GM12878 (cell line): ENCODE measurements at regions not wholly inside any gene's neighbourhood (a gene's known extent, or its start where the extent isn't known, plus 50 kb on each side); places are given as distances from the start of the nearest gene placed in this dataset.

Source experiments
- ATAC-seq: fragments of 200-7000 bp; cut with Tn5 transposase; 3 replicates; pipeline ENCODE4 v1.9.1; 2020; ENCODE audit warnings: mild to moderate bottlenecking, moderate library complexity
- BruUV-seq: library from RNA; stranded (reverse); fragments of 400-500 nt; replicated peaks from 2 replicates; lab custom pipeline; 2021; lab: Mats Ljungman, UMichigan
- CTCF ChIA-PET: fragments of 300-600 bp; sonication (Branson Sonifier 250); formaldehyde crosslinking; extraction: SDS; loops from one replicate; lab custom pipeline; 2021; ENCODE audit warnings: inconsistent platforms; lab: Yijun Ruan, JAX
- POLR2A ChIA-PET: fragments of 350-600 bp; formaldehyde crosslinking; extraction: SDS; loops from one replicate; lab custom pipeline; 2021; ENCODE audit warnings: inconsistent platforms; lab: Charles Lee
- RAD21 ChIA-PET: fragments of 300-600 bp; sonication (Branson Sonifier 250); formaldehyde crosslinking; loops from one replicate; lab custom pipeline; 2023; ENCODE audit warnings: antibody characterized with exemption; ENCODE audit not compliant: unreplicated experiment; lab: Charles Lee
- SMC1A ChIA-PET: fragments of 300-600 bp; sonication (Branson Sonifier 250); formaldehyde crosslinking; loops from one replicate; lab custom pipeline; 2023; ENCODE audit not compliant: unreplicated experiment, uncharacterized antibody; lab: Charles Lee
- DNase-seq: peaks from one replicate; pipeline ENCODE4 v3.0.0-alpha.2; 2011; ENCODE audit warnings: low read depth, low spot score
- FAIRE-seq: peaks from 3 replicates; lab custom pipeline; 2011; peaks lifted over from hg19 to GRCh38; lab: Jason Lieb, UNC
- H2AFZ ChIP-seq: 2 replicates; pipeline ENCODE4 v1.6.0; 2011; ENCODE audit warnings: low read depth, low read length, control low read depth; ENCODE audit not compliant: control insufficient read depth
- H3K27ac ChIP-seq: 2 replicates; pipeline ENCODE4 v1.5.1; 2011; ENCODE audit warnings: control low read depth; ENCODE audit not compliant: control insufficient read depth, insufficient read depth
- H3K27me3 ChIP-seq, 2 experiments: replicated peaks in 1 of 2; 2 replicates each; pipeline versions ENCODE4 v1.6.0 to v1.6.1; 2011; ENCODE audit warnings: low read length in 1 of 2; ENCODE audit not compliant: control insufficient read depth in 2 of 2, insufficient read depth in 2 of 2
- H3K36me3 ChIP-seq, 2 experiments: 2 replicates each; pipeline ENCODE4 v1.5.1; 2011; ENCODE audit warnings: low read length in 1 of 2; ENCODE audit not compliant: control insufficient read depth in 2 of 2, insufficient read depth in 2 of 2
- H3K4me1 ChIP-seq: 2 replicates; pipeline ENCODE4 v1.6.1; 2011; ENCODE audit warnings: mild to moderate bottlenecking, low read length, moderate library complexity, mixed read lengths; ENCODE audit not compliant: control insufficient read depth, insufficient read depth
- H3K4me2 ChIP-seq: 2 replicates; pipeline ENCODE4 v1.6.0; 2011; ENCODE audit warnings: control low read depth; ENCODE audit not compliant: control insufficient read depth, insufficient read depth
- H3K4me3 ChIP-seq: fragments of 200-600 bp; sonication (generic); 2 replicates; pipeline ENCODE4 v1.5.1; 2016
- H3K79me2 ChIP-seq: 2 replicates; pipeline ENCODE4 v1.6.0; 2011; ENCODE audit warnings: low read length; ENCODE audit not compliant: control insufficient read depth, insufficient read depth
- H3K9ac ChIP-seq: 2 replicates; pipeline ENCODE4 v1.8.0; 2011; ENCODE audit warnings: low read length, control low read depth, mixed read lengths; ENCODE audit not compliant: control insufficient read depth, insufficient read depth
- H3K9me3 ChIP-seq: replicated peaks from 3 replicates; pipeline ENCODE4 v1.5.1; 2011; ENCODE audit warnings: mild to moderate bottlenecking, low read length; ENCODE audit not compliant: control insufficient read depth, insufficient read depth
- H4K20me1 ChIP-seq: 2 replicates; pipeline ENCODE4 v1.6.0; 2011; ENCODE audit not compliant: control insufficient read depth, insufficient read depth
- EGR1 ChIP-seq, 2 experiments: IDR thresholded peaks; 1 replicate in 1 of 2; 2 replicates in 1 of 2; pipeline ENCODE4 v1.6.1; 2011 to 2012; ENCODE audit warnings: low read depth in 2 of 2, low read length in 2 of 2, borderline replicate concordance in 1 of 2, mild to moderate bottlenecking in 1 of 2, moderate library complexity in 1 of 2
- ETV6 ChIP-seq, 2 experiments: fragments of 450-650 bp in 1 of 2; IDR thresholded peaks in 1 of 2; conservative IDR thresholded peaks in 1 of 2; 2 replicates each; pipeline ENCODE4 v1.6.1; 2014; ENCODE audit warnings: antibody characterized with exemption in 1 of 2, borderline replicate concordance in 1 of 2, low read depth in 1 of 2, mild to moderate bottlenecking in 1 of 2, moderate library complexity in 1 of 2
- HCFC1 ChIP-seq: fragments of 150-350 bp; IDR thresholded peaks from 2 replicates; pipeline ENCODE4 v1.6.1; 2014; ENCODE audit warnings: low read length
- IRF3 ChIP-seq: fragments of 450-650 bp; IDR thresholded peaks from 2 replicates; pipeline ENCODE4 v1.6.1; 2014; ENCODE audit warnings: mild to moderate bottlenecking
- IRF5 ChIP-seq: fragments of 450-650 bp; IDR thresholded peaks from 2 replicates; pipeline ENCODE4 v1.6.1; 2017; ENCODE audit warnings: borderline replicate concordance
- JUND ChIP-seq: IDR thresholded peaks from 2 replicates; pipeline ENCODE4 v1.6.1; 2012; ENCODE audit warnings: low read depth, mild to moderate bottlenecking, low read length, improper control_type of control experiment, moderate library complexity
- KDM1A ChIP-seq: fragments of 200-600 bp; sonication (generic); IDR thresholded peaks from 2 replicates; pipeline ENCODE4 v1.6.1; 2016; ENCODE audit warnings: borderline replicate concordance
- KLF5 ChIP-seq: fragments of 450-650 bp; IDR thresholded peaks from 2 replicates; pipeline ENCODE4 v1.6.1; 2014; ENCODE audit warnings: mild to moderate bottlenecking; ENCODE audit not compliant: partially characterized antibody
- MEF2B ChIP-seq: fragments of 450-650 bp; IDR thresholded peaks from 2 replicates; pipeline ENCODE4 v1.6.1; 2018; ENCODE audit warnings: mild to moderate bottlenecking, moderate library complexity; ENCODE audit not compliant: partially characterized antibody, poor library complexity, severe bottlenecking
- MYC ChIP-seq: IDR thresholded peaks from 2 replicates; pipeline ENCODE4 v1.6.1; 2011; ENCODE audit warnings: mild to moderate bottlenecking, low read length, moderate library complexity, inconsistent platforms; ENCODE audit not compliant: insufficient read depth, insufficient replicate concordance, insufficient read length, severe bottlenecking
- POLR2AphosphoS5 ChIP-seq: IDR thresholded peaks from 2 replicates; pipeline ENCODE4 v1.6.1; 2011; ENCODE audit warnings: mild to moderate bottlenecking, low read length, inconsistent platforms
- RELA ChIP-seq: fragments of 450-650 bp; IDR thresholded peaks from 2 replicates; pipeline ENCODE4 v1.8.0; 2014; ENCODE audit warnings: borderline replicate concordance; ENCODE audit not compliant: partially characterized antibody
- RFX5 ChIP-seq: IDR thresholded peaks from 2 replicates; pipeline ENCODE4 v1.6.1; 2011; ENCODE audit warnings: low read depth, low read length, improper control_type of control experiment
- STAT3 ChIP-seq: IDR thresholded peaks from 2 replicates; pipeline ENCODE4 v1.6.1; 2011; ENCODE audit warnings: low read depth, low read length, improper control_type of control experiment
- TCF7 ChIP-seq: IDR thresholded peaks from 2 replicates; pipeline ENCODE4 v1.6.1; 2014; ENCODE audit warnings: antibody characterized with exemption, borderline replicate concordance
- WRNIP1 ChIP-seq: IDR thresholded peaks from 2 replicates; pipeline ENCODE4 v1.6.1; 2011; ENCODE audit warnings: low read depth, low read length, improper control_type of control experiment, borderline replicate concordance
- ZBTB11 ChIP-seq: fragments of 450-650 bp; formaldehyde crosslinking; IDR thresholded peaks from 2 replicates; pipeline ENCODE4 v1.5.0; 2022; ENCODE audit warnings: mild to moderate bottlenecking, missing genetic modification characterization
- WGBS: methylation state at CpG from one replicate; pipeline ENCODE4 v1.1.6; 2016; ENCODE audit warnings: low lambda C conversion rate; ENCODE audit not compliant: insufficient replicate concordance, insufficient coverage; ENCODE audit errors: missing lambda C conversion rate; 5-methylcytosine and 5-hydroxymethylcytosine counted together
- in situ Hi-C: fragments of 300-500 bp; cut with MboI; formaldehyde crosslinking; loops from 9 replicates; pipeline ENCODE4 v1.14.3; 2018; ENCODE audit warnings: mixed read lengths
- intact Hi-C: fragments of 100-400 bp; cut with micrococcal nuclease; formaldehyde crosslinking; loops from one replicate; pipeline ENCODE4 v1.14.2; 2022; ENCODE audit not compliant: unreplicated experiment

GRCh38 chr11:92330114-92330513 lies 105.5 kb downstream of the FAT3 start (continued):
- TF ChIP-seq ZBTB11 (CRISPR knock-in tag) (no peak), JUND (no peak), KLF5 (no peak), RFX5 (no peak), IRF3 (no peak)

- in situ Hi-C loops: no loop called here
- H3K4me1 ChIP-seq: no peaks in the 10 kb centered on the region
- no peaks in the 10 kb centered on the region for H3K36me3 ChIP-seq
- H3K9ac ChIP-seq: no peak overlapping the region
- no peak overlapping the region for H3K27ac ChIP-seq
- H3K79me2 ChIP-seq: no peaks in the 10 kb centered on the region
- H3K4me3 ChIP-seq: no peak overlapping the region
- H2AFZ ChIP-seq: no peak overlapping the region
- H4K20me1 ChIP-seq: no peaks in the 10 kb centered on the region
- SMC1A ChIA-PET: no interaction called here
- intact Hi-C loops: no loop called here
- FAIRE-seq: no peak
- WGBS: 0% methylated on average over 1 of the region's 1 CpG
- RAD21 ChIA-PET: no interaction called here
- no peak for TF ChIP-seq EGR1 (IDR thresholded peaks at IDR 0.05; ENCODE audit: borderline replicate concordance in 1 of 2, low read depth in 2 of 2, low read length in 2 of 2)
- no peak for TF ChIP-seq IRF5
- TF ChIP-seq POLR2AphosphoS5: no peak
- no peak for TF ChIP-seq STAT3
- TF ChIP-seq KDM1A: no peak
- TF ChIP-seq TCF7: no peak
- no peak for TF ChIP-seq WRNIP1
- TF ChIP-seq MEF2B: no peak
- no peak for TF ChIP-seq HCFC1
- no peak for TF ChIP-seq RELA
- no peak for TF ChIP-seq MYC
- TF ChIP-seq ETV6 (conservative IDR thresholded peaks at IDR 0.05 in 1 of 2, IDR thresholded peaks at IDR 0.05 in 1 of 2; ENCODE audit: borderline replicate concordance in 1 of 2, low read depth in 1 of 2): no peak
- ATAC-seq: no peak
- no peak overlapping the region for H3K4me2 ChIP-seq
- CTCF ChIA-PET: interaction anchor here (0.9 kb wide), 1 partner anchor 24 kb away, joined by 3 read pairs; no protein-coding TSS in a partner anchor
- DNase-seq: no peak
- BruUV-seq: no TSS peak
- no peaks in the 10 kb centered on the region for H3K9me3 ChIP-seq
- no peaks in the 10 kb centered on the region for H3K27me3 ChIP-seq
- POLR2A ChIA-PET: no interaction called here
These were observed 108.4 kb downstream of the FAT3 start for GRCh38 chr11:92332986-92333385.
